GM15510 (cell line): ENCODE measurements at regions not wholly inside any gene's neighbourhood (a gene's known extent, or its start where the extent isn't known, plus 50 kb on each side); places are given as distances from the start of the nearest gene placed in this dataset.
A peak's percentile ranks its signal among the peaks of the same experiment; 100 is the strongest.

ENCODE experiments used
- POLR2A ChIP-seq: IDR thresholded peaks from 3 replicates; pipeline ENCODE4 v1.6.1; 2011; ENCODE audit warnings: borderline replicate concordance; ENCODE audit not compliant: insufficient read length; ENCODE audit errors: extremely low read depth

- no peak for TF ChIP-seq POLR2A
Observed at GRCh38 chr3:194758716-194759115, 73.0 kb downstream of the FAM43A start.

GRCh38 chr3:194760494-194761137 lies 74.9 kb downstream of the FAM43A start:
- no peak for TF ChIP-seq POLR2A

- TF ChIP-seq POLR2A, result no peak
Observed at GRCh38 chr3:194761384-194761783, 75.7 kb downstream of the FAM43A start.

- TF ChIP-seq POLR2A, result no peak
Observed at GRCh38 chr3:194766845-194767244, 81.2 kb downstream of the FAM43A start.

- no peak for TF ChIP-seq POLR2A
Observed at GRCh38 chr3:194767446-194768207, 81.9 kb downstream of the FAM43A start.

GRCh38 chr3:194768586-194768985 lies 82.9 kb downstream of the FAM43A start:
- TF ChIP-seq POLR2A, result no peak

- TF ChIP-seq POLR2A, result peak; percentile 56
Observed at GRCh38 chr3:194769020-194769643, 83.4 kb downstream of the FAM43A start.

- TF ChIP-seq POLR2A, result no peak
Observed at GRCh38 chr3:194772241-194773000, 86.7 kb downstream of the FAM43A start.

- TF ChIP-seq POLR2A, result no peak
Observed at GRCh38 chr3:194773216-194773615, 87.5 kb downstream of the FAM43A start.

GRCh38 chr3:194773771-194774455 lies 88.2 kb downstream of the FAM43A start:
- TF ChIP-seq POLR2A, result no peak

- TF ChIP-seq POLR2A, result no peak
Observed at GRCh38 chr3:194775266-194775665, 89.6 kb downstream of the FAM43A start.

- TF ChIP-seq POLR2A, result no peak
Observed at GRCh38 chr3:194775731-194776130, 90.0 kb downstream of the FAM43A start.

- no peak for TF ChIP-seq POLR2A
Observed at GRCh38 chr3:194777729-194778128, 92.0 kb downstream of the FAM43A start.

- no peak for TF ChIP-seq POLR2A
Observed at GRCh38 chr3:194779729-194780224, 94.1 kb downstream of the FAM43A start.
